ENCODE measurements at regions not wholly inside any gene's neighbourhood (a gene's known extent, or its start where the extent isn't known, plus 50 kb on each side); places are given as distances from the start of the nearest gene placed in this dataset.

DNA sequence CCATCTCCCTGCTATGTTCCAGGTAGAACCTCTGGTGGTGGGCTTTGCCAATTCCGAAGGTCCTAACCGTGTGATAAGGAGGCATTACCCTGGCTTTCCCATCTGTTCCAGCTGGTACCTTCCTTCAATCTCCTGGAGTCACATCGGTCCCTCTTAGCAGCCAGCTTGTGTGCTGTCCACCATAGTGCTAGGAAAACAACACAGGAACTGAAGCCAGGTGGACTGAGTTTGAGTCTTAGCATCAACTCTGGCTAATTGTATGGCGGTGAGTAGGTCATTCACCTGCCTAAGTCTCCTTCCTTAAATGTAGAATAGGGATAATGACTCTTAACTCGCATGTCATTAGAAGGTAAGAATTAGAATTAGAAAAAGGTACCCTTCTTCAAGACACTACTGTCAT, 159.6 kb upstream of the E2F8 start:
- Histone ChIP-seq H3K27ac (no peak overlapping the region), H3K36me3 (no peaks in the 10 kb centered on the region), H3K4me1 (peaks cover 0 to 8% (median 0%) of the 10 kb centered on the region in 12 donors), H3K27me3 (no peaks in the 10 kb centered on the region), H3K9me3 (no peaks in the 10 kb centered on the region), H3K4me3 (no peak overlapping the region)
- no peak for ATAC-seq
- intact Hi-C loops (cut with DNase I), result no loop called here
- WGBS, 4 donors, result 95 to 98% (median 97%) methylated on average over 5 of the region's 5 CpGs
- no peak for TF ChIP-seq POLR2A (IDR thresholded peaks at IDR 0.05)
- TF ChIP-seq, protein P1, sequence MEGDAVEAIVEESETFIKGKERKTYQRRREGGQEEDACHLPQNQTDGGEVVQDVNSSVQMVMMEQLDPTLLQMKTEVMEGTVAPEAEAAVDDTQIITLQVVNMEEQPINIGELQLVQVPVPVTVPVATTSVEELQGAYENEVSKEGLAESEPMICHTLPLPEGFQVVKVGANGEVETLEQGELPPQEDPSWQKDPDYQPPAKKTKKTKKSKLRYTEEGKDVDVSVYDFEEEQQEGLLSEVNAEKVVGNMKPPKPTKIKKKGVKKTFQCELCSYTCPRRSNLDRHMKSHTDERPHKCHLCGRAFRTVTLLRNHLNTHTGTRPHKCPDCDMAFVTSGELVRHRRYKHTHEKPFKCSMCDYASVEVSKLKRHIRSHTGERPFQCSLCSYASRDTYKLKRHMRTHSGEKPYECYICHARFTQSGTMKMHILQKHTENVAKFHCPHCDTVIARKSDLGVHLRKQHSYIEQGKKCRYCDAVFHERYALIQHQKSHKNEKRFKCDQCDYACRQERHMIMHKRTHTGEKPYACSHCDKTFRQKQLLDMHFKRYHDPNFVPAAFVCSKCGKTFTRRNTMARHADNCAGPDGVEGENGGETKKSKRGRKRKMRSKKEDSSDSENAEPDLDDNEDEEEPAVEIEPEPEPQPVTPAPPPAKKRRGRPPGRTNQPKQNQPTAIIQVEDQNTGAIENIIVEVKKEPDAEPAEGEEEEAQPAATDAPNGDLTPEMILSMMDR (IDR thresholded peaks at IDR 0.05), result no peak
- DNase-seq, result no peak

DNA sequence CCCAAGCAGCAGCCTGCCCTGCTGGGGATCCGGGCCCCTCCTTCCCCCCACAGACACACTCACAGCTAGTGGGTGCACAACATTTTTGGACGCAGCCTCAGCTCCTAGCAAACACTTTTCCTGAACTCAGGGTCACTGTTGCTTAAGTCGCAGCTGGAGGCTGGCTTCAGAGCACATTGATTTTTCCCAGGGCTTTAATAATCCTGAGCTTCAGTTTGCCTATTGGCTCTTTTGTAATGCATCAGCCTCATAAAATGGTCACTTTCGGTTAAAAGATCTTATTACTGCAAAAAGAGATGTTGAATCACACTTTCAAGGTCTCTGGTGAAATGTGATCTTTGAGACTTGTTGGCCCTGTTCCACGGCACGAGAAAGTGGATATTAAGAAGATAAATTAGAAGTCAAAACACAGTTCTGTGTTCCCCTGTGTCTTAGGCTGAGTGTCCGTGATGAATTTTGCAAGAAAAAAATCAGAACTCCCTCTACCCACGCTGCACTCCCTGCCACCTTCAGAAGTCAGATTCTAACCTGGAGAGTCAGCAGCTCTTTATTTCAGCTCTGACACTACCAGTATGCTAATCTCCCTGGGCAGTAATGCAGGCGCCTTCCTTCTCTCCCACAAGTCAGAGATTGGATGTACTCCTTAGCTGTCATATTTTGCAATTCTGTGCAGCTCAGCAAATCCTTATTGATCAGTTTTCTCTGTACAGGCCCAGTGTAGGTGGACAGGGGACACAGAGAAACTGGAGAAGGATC, 158.2 kb upstream of the E2F8 start:
- 60 to 68% (median 62%) methylated on average over 9 of the region's 9 CpGs for WGBS, 4 donors
- H3K4me1 ChIP-seq, result peaks cover 0 to 8% (median 0%) of the 10 kb centered on the region in 12 donors
- H3K36me3 ChIP-seq, result no peaks in the 10 kb centered on the region
- no peak overlapping the region for H3K27ac ChIP-seq
- no peaks in the 10 kb centered on the region for H3K27me3 ChIP-seq
- intact Hi-C loops (cut with DNase I), result no loop called here
- H3K9me3 ChIP-seq, result no peaks in the 10 kb centered on the region
- H3K4me3 ChIP-seq, result no peak overlapping the region
- no peak for TF ChIP-seq POLR2A (IDR thresholded peaks at IDR 0.05)
- TF ChIP-seq, protein P1 (IDR thresholded peaks at IDR 0.05), result no peak
- ATAC-seq (peak in 1 of 4 donors; percentile 63), DNase-seq (no peak)

DNA sequence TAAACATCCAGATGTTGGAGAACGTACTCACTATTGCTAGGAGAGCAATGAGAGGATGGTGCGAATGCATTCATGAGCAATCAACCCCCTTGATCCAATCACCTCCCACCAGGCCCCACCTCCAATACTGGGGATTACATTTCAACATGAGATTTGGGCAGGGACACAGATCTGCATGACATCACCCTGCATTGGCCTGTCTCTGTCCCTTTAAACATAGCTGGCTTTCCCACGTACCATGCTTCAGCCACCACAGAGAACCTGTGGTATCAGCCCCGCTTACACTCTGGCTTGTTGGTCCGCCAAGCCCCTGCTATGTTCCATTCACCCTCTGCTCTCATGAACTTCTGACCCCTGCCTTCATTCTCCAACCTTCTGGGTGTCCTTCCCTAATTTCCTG, 157.5 kb upstream of the E2F8 start:
- Histone ChIP-seq H3K27ac (no peak overlapping the region), H3K4me1 (peaks cover 0 to 8% (median 0%) of the 10 kb centered on the region in 12 donors), H3K36me3 (no peaks in the 10 kb centered on the region), H3K27me3 (no peaks in the 10 kb centered on the region), H3K4me3 (no peak overlapping the region), H3K9me3 (no peaks in the 10 kb centered on the region)
- no peak for ATAC-seq
- TF ChIP-seq, protein P1 (IDR thresholded peaks at IDR 0.05), result no peak
- no peak for TF ChIP-seq POLR2A (IDR thresholded peaks at IDR 0.05)
- DNase-seq, result no peak
- 80 to 93% (median 82%) methylated on average over 5 of the region's 5 CpGs for WGBS, 4 donors
- intact Hi-C loops (cut with DNase I), result no loop called here

DNA sequence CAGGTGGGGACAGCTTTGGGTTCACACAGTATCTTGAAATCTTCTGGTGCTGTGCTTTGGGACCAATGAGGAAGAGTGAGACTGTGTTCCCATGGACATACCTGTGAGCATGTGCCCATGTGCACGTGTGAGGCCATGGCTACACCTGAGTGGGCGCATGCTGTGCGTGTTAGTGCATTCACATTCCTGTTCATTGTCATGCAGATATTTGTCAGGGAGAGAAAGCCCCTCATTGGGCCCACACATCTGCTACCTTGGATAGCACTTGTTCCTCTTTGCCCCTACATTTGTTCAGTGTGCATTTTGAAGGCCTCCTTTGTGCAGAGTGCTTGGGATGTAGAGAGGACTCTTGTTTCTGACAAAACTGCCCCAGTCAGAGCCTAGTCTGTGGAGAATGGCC, 154.3 kb upstream of the E2F8 start:
- ATAC-seq, result no peak
- intact Hi-C loops (cut with DNase I), result no loop called here
- no peaks in the 10 kb centered on the region for H3K36me3 ChIP-seq

More for the DNA sequence above, 154.3 kb upstream of the E2F8 start:
- TF ChIP-seq POLR2A (IDR thresholded peaks at IDR 0.05), result no peak
- TF ChIP-seq, protein P1 (IDR thresholded peaks at IDR 0.05), result no peak
- 64 to 67% (median 65%) methylated on average over 3 of the region's 3 CpGs for WGBS, 4 donors
- Histone ChIP-seq H3K27me3 (no peaks in the 10 kb centered on the region), H3K4me3 (no peak overlapping the region), H3K27ac (no peak overlapping the region), H3K4me1 (peaks cover 0 to 8% (median 0%) of the 10 kb centered on the region in 12 donors), H3K9me3 (peaks cover 0 to 7% (median 0%) of the 10 kb centered on the region in 12 donors)
- DNase-seq, result no peak
